GM19043 (cell line): ENCODE measurements at regions not wholly inside any gene's neighbourhood (a gene's known extent, or its start where the extent isn't known, plus 50 kb on each side); places are given as distances from the start of the nearest gene placed in this dataset.
"Not testable (repeated sequence)": the region's sequence is repeated elsewhere in the genome, so short reads cannot be mapped to it uniquely, and the experiment has no call there.

Source experiments
- ATAC-seq: cut with Tn5 transposase; IDR thresholded peaks from one replicate; pipeline ENCODE4 v1.9.1; 2021; ENCODE audit warnings: low read depth; ENCODE audit not compliant: unreplicated experiment

DNA sequence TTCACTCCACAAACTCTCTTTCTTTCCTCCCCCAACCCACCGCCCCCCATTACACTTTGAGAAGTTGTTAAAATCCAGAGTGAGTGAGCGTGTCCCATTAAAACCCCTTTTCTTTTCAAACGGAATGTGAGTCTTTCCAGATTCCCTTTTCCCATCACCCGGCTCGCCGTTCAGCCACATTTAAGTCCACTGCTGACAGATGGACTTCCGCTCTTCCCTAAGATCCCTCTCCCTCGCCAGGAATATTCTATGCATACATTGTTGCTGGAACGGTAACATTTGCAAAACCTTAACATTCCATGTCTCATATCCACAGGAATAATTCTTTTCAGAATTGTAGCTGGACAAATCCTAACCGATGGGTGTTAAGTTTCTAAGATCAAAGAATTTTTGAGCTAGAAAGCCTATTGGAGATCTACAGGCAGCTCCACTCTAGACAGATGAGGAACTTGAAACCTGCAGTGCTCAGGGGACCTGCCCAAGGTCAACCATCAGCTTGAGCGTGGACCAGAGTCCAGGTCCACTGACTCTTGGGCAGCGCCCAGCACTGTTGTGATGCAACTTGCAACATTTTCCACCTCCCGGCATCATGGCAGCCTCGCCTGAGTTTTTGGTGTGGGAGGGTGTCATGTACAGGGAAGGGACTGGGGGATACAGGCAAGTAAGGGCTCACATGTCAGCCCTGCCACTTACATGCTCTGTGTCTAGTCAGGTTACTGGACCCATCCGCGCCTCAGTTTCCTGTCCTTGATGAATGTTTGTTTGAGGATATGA lies 500.1 kb downstream of the CCDC171 start:
- ATAC-seq, result no peak

GRCh38 chr9:16057541-16057940 lies 504.7 kb downstream of the CCDC171 start:
- ATAC-seq, result no peak

GRCh38 chr9:16058131-16058549 lies 505.3 kb downstream of the CCDC171 start:
- peak; percentile 44 for ATAC-seq

DNA sequence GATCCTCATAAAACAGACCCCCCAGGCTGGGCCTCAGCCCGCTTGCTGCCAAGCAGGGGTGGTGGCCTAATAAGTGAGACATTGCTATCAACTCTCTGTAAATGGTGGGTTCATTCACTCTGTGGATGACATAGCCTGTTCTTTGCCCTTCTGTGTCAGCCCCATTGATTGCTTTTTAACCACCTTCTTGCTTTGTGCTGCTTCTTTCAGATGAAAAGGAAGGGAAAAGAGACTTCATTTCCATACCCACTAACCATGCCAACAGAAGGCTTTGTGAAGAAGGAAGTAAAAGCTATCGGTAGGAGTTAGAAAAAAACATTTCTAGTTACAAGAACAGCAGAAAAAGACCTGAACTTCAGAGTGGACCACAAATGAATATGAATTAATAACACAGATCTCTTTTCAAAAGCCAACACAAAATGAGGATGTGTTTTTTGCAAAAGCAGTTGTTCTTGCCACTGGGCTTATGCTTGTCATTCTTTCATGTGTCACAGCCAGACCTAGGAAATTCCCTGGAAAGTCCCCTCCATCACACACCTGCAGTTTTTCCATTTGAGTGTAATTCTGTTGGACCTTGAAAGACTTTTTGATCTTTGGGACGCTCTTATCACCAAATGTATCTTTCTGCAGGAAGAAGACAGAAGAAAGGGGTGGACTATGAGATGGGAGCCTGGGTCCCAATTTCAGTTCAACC lies 507.7 kb downstream of the CCDC171 start:
- ATAC-seq, result no peak

DNA sequence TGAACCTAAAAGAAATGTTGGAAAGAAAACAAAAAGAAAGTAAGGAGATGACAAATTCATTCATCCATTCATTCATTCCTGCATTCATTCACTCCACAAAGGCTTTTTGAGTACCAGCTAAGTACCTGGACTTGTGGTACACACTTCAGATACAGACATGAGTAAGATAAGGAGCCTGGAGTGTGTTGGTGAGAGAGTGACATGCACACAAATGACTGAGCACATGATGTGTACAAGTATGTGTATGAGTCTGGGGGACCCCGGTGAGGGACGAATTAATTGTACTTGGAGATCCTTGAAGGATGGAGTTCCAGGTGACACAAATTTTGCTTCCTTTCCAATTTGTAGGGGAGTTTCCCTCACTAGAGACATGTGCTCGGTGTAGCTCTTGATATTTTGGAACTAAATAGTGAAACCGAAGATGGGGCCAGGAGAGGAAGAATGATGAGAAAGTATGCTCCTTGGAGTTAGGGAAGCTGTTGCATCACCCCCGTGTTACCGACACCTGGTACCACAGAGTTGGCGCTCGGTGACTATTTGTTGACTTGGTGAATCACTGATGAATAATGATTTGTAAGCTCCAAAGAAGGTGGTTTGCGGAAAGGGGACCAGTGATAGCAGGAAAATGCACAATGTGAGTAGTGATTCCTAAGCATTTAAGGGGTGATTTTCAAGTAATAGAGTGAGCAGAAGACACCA lies 509.8 kb downstream of the CCDC171 start:
- ATAC-seq, result no peak

- ATAC-seq, result no peak
Observed at GRCh38 chr9:16063241-16063591, 510.4 kb downstream of the CCDC171 start.

GRCh38 chr9:16064771-16065170 lies 511.9 kb downstream of the CCDC171 start:
- ATAC-seq, result no peak

GRCh38 chr9:16066201-16066600 lies 513.4 kb downstream of the CCDC171 start:
- ATAC-seq, result not testable (repeated sequence)

GRCh38 chr9:16068476-16068875 lies 515.6 kb downstream of the CCDC171 start:
- no peak for ATAC-seq

DNA sequence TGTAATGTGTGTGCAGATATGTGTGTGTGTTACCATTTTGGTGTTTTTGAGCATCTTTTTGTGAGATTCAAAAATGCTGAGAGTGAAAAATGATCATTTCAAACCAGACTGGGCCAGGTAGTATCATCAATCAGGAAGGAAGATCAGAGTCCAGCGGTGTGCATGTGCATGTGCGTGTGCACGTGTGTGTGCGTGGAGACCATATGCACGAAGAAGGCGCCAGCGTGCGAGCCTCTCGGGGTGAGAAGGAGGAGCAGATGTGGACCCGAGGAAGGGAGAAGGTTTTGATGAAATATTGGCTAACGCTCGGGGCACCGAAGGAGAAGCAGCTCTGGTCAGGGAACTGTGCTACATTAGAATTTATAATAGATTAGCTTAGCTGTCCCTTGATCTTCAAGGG lies 516.4 kb downstream of the CCDC171 start:
- ATAC-seq, result no peak

GRCh38 chr9:16069671-16070454 lies 517.0 kb downstream of the CCDC171 start:
- no peak for ATAC-seq

- ATAC-seq, result no peak
Observed at GRCh38 chr9:16070455-16071145, 517.8 kb downstream of the CCDC171 start.

DNA sequence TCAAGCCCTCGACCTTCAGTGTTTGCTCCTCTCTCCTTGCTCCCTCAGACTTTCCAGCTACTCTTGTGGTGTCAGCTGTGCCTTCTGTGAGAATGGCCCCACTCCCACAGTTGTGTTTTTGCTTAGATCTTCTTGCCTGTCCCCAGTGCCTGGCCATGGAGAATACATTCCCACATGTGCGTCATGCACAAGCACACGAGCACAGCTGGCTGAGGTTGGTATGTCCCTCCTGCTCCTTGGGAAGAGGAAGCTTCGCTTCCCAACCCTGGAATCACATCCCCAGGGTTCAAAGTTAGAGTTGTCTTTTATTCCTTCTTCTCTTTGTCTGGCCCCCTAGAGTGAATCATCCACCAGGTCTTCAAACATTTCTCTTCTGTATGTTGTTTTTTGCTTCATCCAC lies 518.6 kb downstream of the CCDC171 start:
- ATAC-seq, result no peak

GRCh38 chr9:16074963-16075362 lies 522.1 kb downstream of the CCDC171 start:
- ATAC-seq, result no peak

GRCh38 chr9:16075696-16076095 lies 522.9 kb downstream of the CCDC171 start:
- no peak for ATAC-seq

GRCh38 chr9:16076511-16076910 lies 523.7 kb downstream of the CCDC171 start:
- no peak for ATAC-seq

DNA sequence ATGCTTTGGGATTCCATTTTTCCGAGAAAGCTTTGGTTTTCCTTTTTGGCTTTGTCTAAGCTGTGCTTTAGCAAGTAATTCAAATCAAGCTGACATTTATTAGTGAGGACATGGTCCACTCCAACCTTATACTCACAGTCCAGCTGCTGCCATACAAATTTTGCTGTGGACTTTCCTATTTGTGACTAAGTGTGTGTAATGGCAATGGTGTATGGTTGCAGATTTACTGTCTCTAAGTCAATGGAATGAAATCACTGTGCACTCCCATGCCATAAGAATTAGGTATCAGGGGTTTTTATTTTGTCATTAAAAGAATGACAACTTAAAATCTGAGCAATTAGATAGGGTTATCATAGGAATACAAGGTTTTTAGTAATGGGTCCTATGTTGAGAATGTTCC lies 530.0 kb downstream of the CCDC171 start:
- ATAC-seq, result no peak

GRCh38 chr9:16085167-16085726 lies 532.4 kb downstream of the CCDC171 start:
- no peak for ATAC-seq

GRCh38 chr9:16090907-16091629 lies 538.2 kb downstream of the CCDC171 start:
- no peak for ATAC-seq
